DND-41 (cell line): ENCODE measurements at regions not wholly inside any gene's neighbourhood (a gene's known extent, or its start where the extent isn't known, plus 50 kb on each side); places are given as distances from the start of the nearest gene placed in this dataset.
A peak's percentile ranks its signal among the peaks of the same experiment; 100 is the strongest.
"Not testable (repeated sequence)": the region's sequence is repeated elsewhere in the genome, so short reads cannot be mapped to it uniquely, and the experiment has no call there.

Experiments used
- ATAC-seq: fragments of 200-7000 bp; cut with Tn5 transposase; 3 replicates; pipeline ENCODE4 v1.9.1; 2021; ENCODE audit warnings: low read depth; ENCODE audit not compliant: insufficient read depth
- DNase-seq: peaks from one replicate; pipeline ENCODE4 v3.0.0-alpha.2; 2020
- H2AFZ ChIP-seq: 2 replicates; pipeline ENCODE4 v1.6.0; 2012; ENCODE audit warnings: low read depth, low read length
- H3K27ac ChIP-seq: 2 replicates; pipeline ENCODE4 v1.5.1; 2012; ENCODE audit warnings: low read length, inconsistent platforms
- H3K27me3 ChIP-seq: fragments of 200-600 bp; sonication (generic); 2 replicates; pipeline ENCODE4 v1.6.0; 2012; ENCODE audit warnings: low read length, mild to moderate bottlenecking, inconsistent platforms; ENCODE audit not compliant: insufficient read depth, poor library complexity
- H3K36me3 ChIP-seq: 2 replicates; pipeline ENCODE4 v1.5.1; 2012; ENCODE audit warnings: low read length, inconsistent platforms; ENCODE audit not compliant: insufficient read depth
- H3K4me1 ChIP-seq: 2 replicates; pipeline ENCODE4 v1.5.1; 2012; ENCODE audit warnings: mild to moderate bottlenecking, low read length; ENCODE audit not compliant: insufficient read depth
- H3K4me2 ChIP-seq: 2 replicates; pipeline ENCODE4 v1.6.0; 2012; ENCODE audit warnings: mild to moderate bottlenecking, moderate library complexity, low read length, inconsistent platforms; ENCODE audit not compliant: insufficient read depth
- H3K4me3 ChIP-seq, 2 experiments: fragments of 200-600 bp in 1 of 2; shearing (Covaris generic) in 1 of 2; 2 replicates each; pipeline ENCODE4 v1.5.1; 2012 to 2016; ENCODE audit warnings: inconsistent platforms in 2 of 2, low read length in 2 of 2, mild to moderate bottlenecking in 2 of 2, low read depth in 1 of 2, moderate library complexity in 1 of 2
- H3K79me2 ChIP-seq: 2 replicates; pipeline ENCODE4 v1.6.0; 2012; ENCODE audit warnings: low read length, inconsistent platforms; ENCODE audit not compliant: insufficient read depth
- H3K9ac ChIP-seq: 2 replicates; pipeline ENCODE4 v1.6.0; 2012; ENCODE audit warnings: low read depth, mild to moderate bottlenecking, inconsistent platforms, low read length, moderate library complexity
- H3K9me3 ChIP-seq: 2 replicates; pipeline ENCODE4 v1.5.1; 2012; ENCODE audit warnings: low read length, moderate library complexity, mild to moderate bottlenecking, inconsistent platforms; ENCODE audit not compliant: insufficient read depth, severe bottlenecking
- H4K20me1 ChIP-seq: 2 replicates; pipeline ENCODE4 v1.6.0; 2012; ENCODE audit warnings: low read length; ENCODE audit not compliant: insufficient read depth
- CTCF ChIP-seq: IDR thresholded peaks from 2 replicates; pipeline ENCODE4 v1.5.1; 2012; ENCODE audit warnings: borderline replicate concordance, low read length, moderate library complexity, mild to moderate bottlenecking; ENCODE audit not compliant: poor library complexity, severe bottlenecking; ENCODE audit errors: extremely low read depth
- EZH2 ChIP-seq: IDR thresholded peaks from 3 replicates; pipeline ENCODE4 v1.6.1; 2012; ENCODE audit warnings: borderline replicate concordance, low read depth, mild to moderate bottlenecking, moderate library complexity, low read length, inconsistent platforms; ENCODE audit not compliant: severe bottlenecking

GRCh38 chr1:149841597-149842238, 57.6 kb upstream of the BOLA1 start:
- not testable (repeated sequence) for DNase-seq, H2AFZ ChIP-seq
- peak; percentile 54 for ATAC-seq

GRCh38 chr1:149842458-149843064, 56.8 kb upstream of the BOLA1 start:
- not testable (repeated sequence) for H3K4me2 ChIP-seq, H3K27me3 ChIP-seq, H3K9me3 ChIP-seq, H3K9ac ChIP-seq, H3K4me3 ChIP-seq, H2AFZ ChIP-seq, DNase-seq, H3K27ac ChIP-seq
- Histone ChIP-seq H4K20me1 (peaks cover 15% of the 10 kb centered on the region; the same call in 1 of the 2 replicates), H3K36me3 (peaks cover 18% of the 10 kb centered on the region), H3K4me1 (peaks cover 40% of the 10 kb centered on the region), H3K79me2 (peaks cover 42% of the 10 kb centered on the region)
- peak; percentile 53 for ATAC-seq

More at GRCh38 chr1:149841597-149842238, 57.6 kb upstream of the BOLA1 start:
- H3K4me2 ChIP-seq, H3K27ac ChIP-seq, H3K4me3 ChIP-seq, H3K9me3 ChIP-seq, H3K27me3 ChIP-seq, H3K9ac ChIP-seq: not testable (repeated sequence)
- Histone ChIP-seq H4K20me1 (peaks cover 12% of the 10 kb centered on the region; the same call in 1 of the 2 replicates), H3K4me1 (peaks cover 32% of the 10 kb centered on the region), H3K36me3 (peaks cover 14% of the 10 kb centered on the region), H3K79me2 (peaks cover 33% of the 10 kb centered on the region)

- ATAC-seq (no peak), DNase-seq (no peak)
- Histone ChIP-seq H3K4me2 (peak overlapping the region; percentile 64), H3K36me3 (peaks cover 20% of the 10 kb centered on the region), H3K79me2 (peaks cover 52% of the 10 kb centered on the region), H4K20me1 (peaks cover 19% of the 10 kb centered on the region; the same call in 1 of the 2 replicates), H3K27me3 (no peaks in the 10 kb centered on the region), H3K9me3 (no peaks in the 10 kb centered on the region), H3K9ac (peak overlapping the region; percentile 63), H2AFZ (no peak overlapping the region), H3K4me1 (peaks cover 50% of the 10 kb centered on the region), H3K4me3 (peak overlapping the region; percentile 45 to 60), H3K27ac (peak overlapping the region; percentile 86)
- no peak for TF ChIP-seq EZH2
- TF ChIP-seq CTCF, result no peak
Measured at GRCh38 chr1:149843431-149844041, 55.8 kb upstream of the BOLA1 start.

GRCh38 chr1:149844101-149844500, 55.3 kb upstream of the BOLA1 start:
- no peak overlapping the region for H2AFZ ChIP-seq
- H3K36me3 ChIP-seq, result peaks cover 20% of the 10 kb centered on the region
- H3K9me3 ChIP-seq, result no peaks in the 10 kb centered on the region
- H3K27ac ChIP-seq, result peak overlapping the region; percentile 86
- peak overlapping the region; percentile 45 to 60 for H3K4me3 ChIP-seq
- peaks cover 57% of the 10 kb centered on the region for H3K79me2 ChIP-seq
- H3K4me1 ChIP-seq, result peaks cover 55% of the 10 kb centered on the region
- H3K27me3 ChIP-seq, result no peaks in the 10 kb centered on the region
- ATAC-seq (no peak), DNase-seq (no peak)
- H3K9ac ChIP-seq, result peak overlapping the region; percentile 63
- peaks cover 25% of the 10 kb centered on the region; the same call in 1 of the 2 replicates for H4K20me1 ChIP-seq
- TF ChIP-seq CTCF, result no peak
- TF ChIP-seq EZH2, result no peak
- peak overlapping the region; percentile 64 for H3K4me2 ChIP-seq
